ENCODE measurements at regions not wholly inside any gene's neighbourhood (a gene's known extent, or its start where the extent isn't known, plus 50 kb on each side); places are given as distances from the start of the nearest gene placed in this dataset.

GRCh38 chr17:52306314-52306713 is 147.8 kb upstream of the CA10 start:
- Histone ChIP-seq H3K27ac (ENCODE audit: low read depth in 2 of 2, low read length in 2 of 2) (no peak overlapping the region), H3K27me3 (ENCODE audit: control insufficient read depth, insufficient read depth, low read length) (no peaks in the 10 kb centered on the region), H3K36me3 (ENCODE audit: control insufficient read depth in 2 of 3, insufficient read depth in 3 of 3, low read length in 3 of 3) (no peaks in the 10 kb centered on the region), H3K4me3 (ENCODE audit: low read length in 3 of 3) (no peak overlapping the region), H3K9me3 (ENCODE audit: control insufficient read depth in 2 of 3, insufficient read depth in 1 of 3, low read length in 3 of 3) (no peaks in the 10 kb centered on the region), H3K9ac (ENCODE audit: low read length in 3 of 3) (no peak overlapping the region), H3K4me1 (ENCODE audit: control insufficient read depth in 2 of 3, insufficient read depth in 2 of 3, low read depth in 1 of 3, low read length in 3 of 3) (no peaks in the 10 kb centered on the region)
- TF ChIP-seq, protein P1, sequence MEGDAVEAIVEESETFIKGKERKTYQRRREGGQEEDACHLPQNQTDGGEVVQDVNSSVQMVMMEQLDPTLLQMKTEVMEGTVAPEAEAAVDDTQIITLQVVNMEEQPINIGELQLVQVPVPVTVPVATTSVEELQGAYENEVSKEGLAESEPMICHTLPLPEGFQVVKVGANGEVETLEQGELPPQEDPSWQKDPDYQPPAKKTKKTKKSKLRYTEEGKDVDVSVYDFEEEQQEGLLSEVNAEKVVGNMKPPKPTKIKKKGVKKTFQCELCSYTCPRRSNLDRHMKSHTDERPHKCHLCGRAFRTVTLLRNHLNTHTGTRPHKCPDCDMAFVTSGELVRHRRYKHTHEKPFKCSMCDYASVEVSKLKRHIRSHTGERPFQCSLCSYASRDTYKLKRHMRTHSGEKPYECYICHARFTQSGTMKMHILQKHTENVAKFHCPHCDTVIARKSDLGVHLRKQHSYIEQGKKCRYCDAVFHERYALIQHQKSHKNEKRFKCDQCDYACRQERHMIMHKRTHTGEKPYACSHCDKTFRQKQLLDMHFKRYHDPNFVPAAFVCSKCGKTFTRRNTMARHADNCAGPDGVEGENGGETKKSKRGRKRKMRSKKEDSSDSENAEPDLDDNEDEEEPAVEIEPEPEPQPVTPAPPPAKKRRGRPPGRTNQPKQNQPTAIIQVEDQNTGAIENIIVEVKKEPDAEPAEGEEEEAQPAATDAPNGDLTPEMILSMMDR (IDR thresholded peaks at IDR 0.05; ENCODE audit: borderline replicate concordance, extremely low read depth, insufficient read depth), result no peak
- intact Hi-C loops (cut with DNase I), result no loop called here
- FAIRE-seq (no peak), DNase-seq (no peak)

DNA sequence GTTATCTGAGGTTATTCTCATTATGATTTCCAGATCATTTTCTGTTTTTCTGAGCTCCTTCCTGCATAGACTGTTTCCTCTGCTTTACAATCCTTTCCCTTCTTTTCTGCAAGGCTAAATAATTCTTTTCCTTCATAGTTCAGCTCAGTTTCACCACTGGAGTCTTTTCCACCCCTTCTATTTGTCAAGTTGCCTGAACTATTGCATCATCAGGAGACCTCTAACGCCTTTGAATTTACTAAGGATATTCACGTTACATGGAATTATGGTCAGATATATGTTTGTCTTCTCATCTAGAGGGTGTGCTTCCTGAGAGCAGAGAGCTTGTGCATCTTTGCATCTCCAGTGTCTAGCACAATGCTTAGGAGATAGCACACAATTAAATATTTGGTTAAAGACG is 140.4 kb upstream of the CA10 start:
- H3K9me3 ChIP-seq (ENCODE audit: control insufficient read depth in 2 of 3, insufficient read depth in 1 of 3, low read length in 3 of 3), result no peaks in the 10 kb centered on the region
- H3K36me3 ChIP-seq (ENCODE audit: control insufficient read depth in 2 of 3, insufficient read depth in 3 of 3, low read length in 3 of 3), result no peaks in the 10 kb centered on the region
- H3K9ac ChIP-seq (ENCODE audit: low read length in 3 of 3), result no peak overlapping the region
- TF ChIP-seq, protein P1 (IDR thresholded peaks at IDR 0.05; ENCODE audit: borderline replicate concordance, extremely low read depth, insufficient read depth), result no peak
- DNase-seq (no peak), FAIRE-seq (no peak)
- intact Hi-C loops (cut with DNase I), result no loop called here
- H3K27ac ChIP-seq (ENCODE audit: low read depth in 2 of 2, low read length in 2 of 2), result no peak overlapping the region
- no peak overlapping the region for H3K4me3 ChIP-seq (ENCODE audit: low read length in 3 of 3)
- no peaks in the 10 kb centered on the region for H3K4me1 ChIP-seq (ENCODE audit: control insufficient read depth in 2 of 3, insufficient read depth in 2 of 3, low read depth in 1 of 3, low read length in 3 of 3)
- H3K27me3 ChIP-seq (ENCODE audit: control insufficient read depth, insufficient read depth, low read length), result no peaks in the 10 kb centered on the region

DNA sequence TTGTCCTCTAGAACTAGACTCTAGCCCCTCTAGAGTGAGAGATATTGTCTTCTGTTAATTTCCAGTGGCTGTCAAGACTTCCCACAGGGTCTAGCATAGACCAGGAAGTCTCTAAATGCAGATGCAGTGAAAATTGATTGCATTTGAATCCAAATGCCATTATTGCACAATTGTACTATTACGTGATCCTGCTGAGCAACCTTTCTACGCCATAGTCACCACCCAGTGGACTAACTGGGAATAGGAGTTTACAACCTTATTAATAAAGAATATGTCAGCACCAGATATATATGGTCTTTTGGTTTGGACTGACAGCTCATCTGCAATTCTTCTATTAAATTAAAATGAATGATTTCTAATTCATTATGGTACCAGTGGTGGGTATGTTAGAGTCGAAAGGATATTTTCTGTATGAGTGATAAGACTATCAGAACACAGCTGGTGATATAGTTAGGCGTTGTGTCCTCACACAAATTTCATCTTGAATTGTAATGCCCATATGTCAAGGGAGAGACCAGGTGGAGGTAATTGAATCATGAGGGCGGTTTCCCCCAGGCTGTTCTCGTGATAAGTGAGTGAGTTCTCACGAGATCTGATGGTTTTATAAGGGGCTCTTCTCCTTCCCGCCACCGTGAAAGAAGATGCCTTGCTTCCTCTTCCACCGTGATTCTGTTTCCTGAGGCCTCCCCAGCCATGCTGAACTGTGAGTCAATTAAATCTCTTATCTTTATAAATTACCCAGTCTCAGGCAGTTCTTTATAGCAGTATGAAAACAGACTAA is 138.9 kb upstream of the CA10 start:
- H3K27me3 ChIP-seq (ENCODE audit: control insufficient read depth, insufficient read depth, low read length), result no peaks in the 10 kb centered on the region
- TF ChIP-seq, protein P1 (IDR thresholded peaks at IDR 0.05; ENCODE audit: borderline replicate concordance, extremely low read depth, insufficient read depth), result no peak
- intact Hi-C loops (cut with DNase I), result no loop called here
- DNase-seq (no peak), FAIRE-seq (no peak)
- H3K27ac ChIP-seq (ENCODE audit: low read depth in 2 of 2, low read length in 2 of 2), result no peak overlapping the region
- no peak overlapping the region for H3K4me3 ChIP-seq (ENCODE audit: low read length in 3 of 3)
- no peaks in the 10 kb centered on the region for H3K9me3 ChIP-seq (ENCODE audit: control insufficient read depth in 2 of 3, insufficient read depth in 1 of 3, low read length in 3 of 3)
- no peaks in the 10 kb centered on the region for H3K36me3 ChIP-seq (ENCODE audit: control insufficient read depth in 2 of 3, insufficient read depth in 3 of 3, low read length in 3 of 3)
- no peak overlapping the region for H3K9ac ChIP-seq (ENCODE audit: low read length in 3 of 3)
- H3K4me1 ChIP-seq (ENCODE audit: control insufficient read depth in 2 of 3, insufficient read depth in 2 of 3, low read depth in 1 of 3, low read length in 3 of 3), result no peaks in the 10 kb centered on the region

DNA sequence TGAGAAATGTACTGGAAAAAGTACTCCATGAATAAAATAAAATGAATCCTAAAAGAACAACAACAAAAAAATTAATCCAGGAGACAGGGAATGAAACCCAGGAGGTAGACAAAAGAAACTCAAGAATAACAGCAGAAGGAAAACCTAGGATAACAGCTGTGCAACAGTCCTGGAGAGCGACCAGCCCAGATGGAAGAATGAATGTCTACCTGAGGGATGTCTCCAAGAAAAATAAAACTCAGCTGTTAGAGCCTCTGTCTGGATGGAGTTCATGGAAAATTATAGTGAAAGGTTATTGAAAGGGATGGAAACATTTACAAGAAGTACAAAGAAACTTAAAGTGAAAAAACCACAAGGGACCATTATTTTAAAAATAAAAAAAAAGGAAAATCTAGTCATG is 135.8 kb upstream of the CA10 start:
- FAIRE-seq, result no peak
- intact Hi-C loops (cut with DNase I), result no loop called here
- no peaks in the 10 kb centered on the region for H3K4me1 ChIP-seq (ENCODE audit: control insufficient read depth in 2 of 3, insufficient read depth in 2 of 3, low read depth in 1 of 3, low read length in 3 of 3)

More for the DNA sequence above, 135.8 kb upstream of the CA10 start:
- Histone ChIP-seq H3K27me3 (ENCODE audit: control insufficient read depth, insufficient read depth, low read length) (no peaks in the 10 kb centered on the region), H3K4me3 (ENCODE audit: low read length in 3 of 3) (no peak overlapping the region), H3K36me3 (ENCODE audit: control insufficient read depth in 2 of 3, insufficient read depth in 3 of 3, low read length in 3 of 3) (no peaks in the 10 kb centered on the region), H3K9ac (ENCODE audit: low read length in 3 of 3) (no peak overlapping the region), H3K9me3 (ENCODE audit: control insufficient read depth in 2 of 3, insufficient read depth in 1 of 3, low read length in 3 of 3) (no peaks in the 10 kb centered on the region), H3K27ac (ENCODE audit: low read depth in 2 of 2, low read length in 2 of 2) (no peak overlapping the region)
- no peak for DNase-seq
- TF ChIP-seq, protein P1 (IDR thresholded peaks at IDR 0.05; ENCODE audit: borderline replicate concordance, extremely low read depth, insufficient read depth), result no peak

Measured in kidney (tissue), 13 donors.